ENCODE measurements at regions not wholly inside any gene's neighbourhood (a gene's known extent, or its start where the extent isn't known, plus 50 kb on each side); places are given as distances from the start of the nearest gene placed in this dataset.

DNA sequence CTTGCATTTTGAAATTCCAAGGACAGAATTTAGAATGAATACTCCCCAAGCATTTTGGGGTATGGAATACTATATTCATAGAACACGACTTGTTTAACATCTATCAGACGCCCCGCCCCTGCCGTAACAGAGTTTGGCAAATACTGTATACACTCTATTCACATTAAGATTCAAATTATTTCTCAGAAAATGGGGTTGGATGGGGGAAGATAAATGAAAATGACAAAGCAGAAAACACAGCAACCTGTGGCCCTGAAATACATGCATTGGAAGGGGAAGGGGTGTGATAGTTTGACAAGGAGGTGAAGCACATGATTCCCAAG lies 634.6 kb upstream of the SLC39A10 start:
- TF ChIP-seq, protein P1, sequence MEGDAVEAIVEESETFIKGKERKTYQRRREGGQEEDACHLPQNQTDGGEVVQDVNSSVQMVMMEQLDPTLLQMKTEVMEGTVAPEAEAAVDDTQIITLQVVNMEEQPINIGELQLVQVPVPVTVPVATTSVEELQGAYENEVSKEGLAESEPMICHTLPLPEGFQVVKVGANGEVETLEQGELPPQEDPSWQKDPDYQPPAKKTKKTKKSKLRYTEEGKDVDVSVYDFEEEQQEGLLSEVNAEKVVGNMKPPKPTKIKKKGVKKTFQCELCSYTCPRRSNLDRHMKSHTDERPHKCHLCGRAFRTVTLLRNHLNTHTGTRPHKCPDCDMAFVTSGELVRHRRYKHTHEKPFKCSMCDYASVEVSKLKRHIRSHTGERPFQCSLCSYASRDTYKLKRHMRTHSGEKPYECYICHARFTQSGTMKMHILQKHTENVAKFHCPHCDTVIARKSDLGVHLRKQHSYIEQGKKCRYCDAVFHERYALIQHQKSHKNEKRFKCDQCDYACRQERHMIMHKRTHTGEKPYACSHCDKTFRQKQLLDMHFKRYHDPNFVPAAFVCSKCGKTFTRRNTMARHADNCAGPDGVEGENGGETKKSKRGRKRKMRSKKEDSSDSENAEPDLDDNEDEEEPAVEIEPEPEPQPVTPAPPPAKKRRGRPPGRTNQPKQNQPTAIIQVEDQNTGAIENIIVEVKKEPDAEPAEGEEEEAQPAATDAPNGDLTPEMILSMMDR (IDR thresholded peaks at IDR 0.05; ENCODE audit: poor library complexity), result no peak
- TF ChIP-seq EZH2phosphoT487 (IDR thresholded peaks at IDR 0.05; ENCODE audit: low read depth, severe bottlenecking, unreplicated experiment), result no peak
- TF ChIP-seq EZH2 (IDR thresholded peaks at IDR 0.05; ENCODE audit: borderline replicate concordance), result no peak

All from hepatocyte (in vitro differentiated cells).